ENCODE measurements at regions not wholly inside any gene's neighbourhood (a gene's known extent, or its start where the extent isn't known, plus 50 kb on each side); places are given as distances from the start of the nearest gene placed in this dataset.

DNA sequence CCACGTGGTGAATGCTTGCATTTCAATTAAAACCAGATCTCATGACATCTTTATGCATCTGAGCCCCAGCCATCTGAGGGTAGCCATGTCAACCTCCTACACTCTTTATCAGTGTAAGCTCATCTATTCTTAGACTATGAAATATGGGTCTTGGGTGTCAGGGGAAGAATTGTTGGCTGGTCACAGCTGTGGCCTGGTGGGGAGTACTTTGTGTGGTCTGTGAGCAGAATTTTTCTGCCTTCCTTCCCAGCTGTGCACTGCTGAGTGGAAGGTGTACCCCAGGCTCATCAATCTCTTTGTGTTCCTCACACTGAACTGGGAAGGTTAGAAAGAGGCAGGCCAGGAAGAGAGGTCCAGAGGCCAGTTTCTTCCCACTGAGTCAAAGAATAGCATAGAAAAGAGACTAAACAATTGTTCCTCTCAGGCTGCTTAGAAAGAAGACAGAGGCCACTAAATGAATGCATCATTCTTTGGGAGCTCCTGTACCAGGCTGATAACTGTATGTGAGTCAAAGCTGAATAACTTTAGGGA is 202.7 kb upstream of the RGMB start:
- no peak for DNase-seq (ENCODE audit: low spot score in 2 of 2)
- TF ChIP-seq, protein P1, sequence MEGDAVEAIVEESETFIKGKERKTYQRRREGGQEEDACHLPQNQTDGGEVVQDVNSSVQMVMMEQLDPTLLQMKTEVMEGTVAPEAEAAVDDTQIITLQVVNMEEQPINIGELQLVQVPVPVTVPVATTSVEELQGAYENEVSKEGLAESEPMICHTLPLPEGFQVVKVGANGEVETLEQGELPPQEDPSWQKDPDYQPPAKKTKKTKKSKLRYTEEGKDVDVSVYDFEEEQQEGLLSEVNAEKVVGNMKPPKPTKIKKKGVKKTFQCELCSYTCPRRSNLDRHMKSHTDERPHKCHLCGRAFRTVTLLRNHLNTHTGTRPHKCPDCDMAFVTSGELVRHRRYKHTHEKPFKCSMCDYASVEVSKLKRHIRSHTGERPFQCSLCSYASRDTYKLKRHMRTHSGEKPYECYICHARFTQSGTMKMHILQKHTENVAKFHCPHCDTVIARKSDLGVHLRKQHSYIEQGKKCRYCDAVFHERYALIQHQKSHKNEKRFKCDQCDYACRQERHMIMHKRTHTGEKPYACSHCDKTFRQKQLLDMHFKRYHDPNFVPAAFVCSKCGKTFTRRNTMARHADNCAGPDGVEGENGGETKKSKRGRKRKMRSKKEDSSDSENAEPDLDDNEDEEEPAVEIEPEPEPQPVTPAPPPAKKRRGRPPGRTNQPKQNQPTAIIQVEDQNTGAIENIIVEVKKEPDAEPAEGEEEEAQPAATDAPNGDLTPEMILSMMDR (IDR thresholded peaks at IDR 0.05): no peak
- no peak for TF ChIP-seq POLR2A (IDR thresholded peaks at IDR 0.05)
- TF ChIP-seq POLR2AphosphoS5 (IDR thresholded peaks at IDR 0.05): no peak
- Histone ChIP-seq H3K4me3 (no peak overlapping the region), H3K4me1 (no peaks in the 10 kb centered on the region), H3K27me3 (no peaks in the 10 kb centered on the region), H3K27ac (no peak overlapping the region), H3K9me3 (no peaks in the 10 kb centered on the region), H3K36me3 (no peaks in the 10 kb centered on the region)
- intact Hi-C loops (cut with DNase I; ENCODE audit: low total_unique reads): no loop called here

DNA sequence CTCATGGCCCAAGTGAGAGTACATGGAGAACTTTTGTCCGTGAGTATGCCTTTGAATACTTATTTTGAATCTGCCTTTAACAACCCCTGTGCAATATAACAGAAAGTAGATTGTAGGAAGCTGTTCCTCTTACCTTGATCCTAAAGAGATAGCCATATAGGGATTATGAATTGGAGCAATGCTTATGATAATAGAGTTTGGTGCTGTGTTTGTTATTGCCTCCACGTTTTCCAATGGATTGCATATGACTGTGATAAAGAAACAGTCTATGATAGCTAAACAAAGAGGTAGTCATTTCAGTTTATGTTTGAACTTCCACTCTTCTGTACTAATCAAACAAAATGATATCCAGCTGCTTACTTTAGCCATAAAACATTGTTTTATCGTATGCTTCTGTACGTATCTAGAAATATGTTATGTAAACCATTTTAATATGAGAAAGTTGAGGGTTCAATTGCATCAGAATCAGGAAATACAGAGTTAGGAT is 199.6 kb upstream of the RGMB start:
- TF ChIP-seq POLR2AphosphoS5 (IDR thresholded peaks at IDR 0.05) (no peak), POLR2A (IDR thresholded peaks at IDR 0.05) (no peak)
- TF ChIP-seq, protein P1 (IDR thresholded peaks at IDR 0.05): no peak
- no peak overlapping the region for H3K27ac ChIP-seq

GRCh38 chr5:98576275-98576674 is 197.2 kb upstream of the RGMB start:
- Histone ChIP-seq H3K36me3 (no peaks in the 10 kb centered on the region), H3K4me1 (no peaks in the 10 kb centered on the region), H3K9me3 (no peaks in the 10 kb centered on the region), H3K4me3 (no peak overlapping the region), H3K27me3 (no peaks in the 10 kb centered on the region), H3K27ac (no peak overlapping the region)
- no peak for DNase-seq (ENCODE audit: low spot score in 2 of 2)
- TF ChIP-seq POLR2A (IDR thresholded peaks at IDR 0.05) (no peak), POLR2AphosphoS5 (IDR thresholded peaks at IDR 0.05) (no peak)
- TF ChIP-seq, protein P1 (IDR thresholded peaks at IDR 0.05): no peak
- intact Hi-C loops (cut with DNase I; ENCODE audit: low total_unique reads): no loop called here

More for the DNA sequence above, 199.6 kb upstream of the RGMB start:
- intact Hi-C loops (cut with DNase I; ENCODE audit: low total_unique reads): no loop called here
- Histone ChIP-seq H3K36me3 (no peaks in the 10 kb centered on the region), H3K27me3 (no peaks in the 10 kb centered on the region), H3K4me1 (no peaks in the 10 kb centered on the region), H3K4me3 (no peak overlapping the region), H3K9me3 (no peaks in the 10 kb centered on the region)
- no peak for DNase-seq (ENCODE audit: low spot score in 2 of 2)

GRCh38 chr5:98578438-98578837 is 195.0 kb upstream of the RGMB start:
- Histone ChIP-seq H3K4me1 (no peaks in the 10 kb centered on the region), H3K9me3 (no peaks in the 10 kb centered on the region), H3K27me3 (no peaks in the 10 kb centered on the region), H3K27ac (no peak overlapping the region), H3K36me3 (no peaks in the 10 kb centered on the region), H3K4me3 (no peak overlapping the region)
- intact Hi-C loops (cut with DNase I; ENCODE audit: low total_unique reads): no loop called here
- no peak for DNase-seq (ENCODE audit: low spot score in 2 of 2)
- TF ChIP-seq, protein P1 (IDR thresholded peaks at IDR 0.05): no peak
- TF ChIP-seq POLR2A (IDR thresholded peaks at IDR 0.05) (no peak), POLR2AphosphoS5 (IDR thresholded peaks at IDR 0.05) (no peak)

DNA sequence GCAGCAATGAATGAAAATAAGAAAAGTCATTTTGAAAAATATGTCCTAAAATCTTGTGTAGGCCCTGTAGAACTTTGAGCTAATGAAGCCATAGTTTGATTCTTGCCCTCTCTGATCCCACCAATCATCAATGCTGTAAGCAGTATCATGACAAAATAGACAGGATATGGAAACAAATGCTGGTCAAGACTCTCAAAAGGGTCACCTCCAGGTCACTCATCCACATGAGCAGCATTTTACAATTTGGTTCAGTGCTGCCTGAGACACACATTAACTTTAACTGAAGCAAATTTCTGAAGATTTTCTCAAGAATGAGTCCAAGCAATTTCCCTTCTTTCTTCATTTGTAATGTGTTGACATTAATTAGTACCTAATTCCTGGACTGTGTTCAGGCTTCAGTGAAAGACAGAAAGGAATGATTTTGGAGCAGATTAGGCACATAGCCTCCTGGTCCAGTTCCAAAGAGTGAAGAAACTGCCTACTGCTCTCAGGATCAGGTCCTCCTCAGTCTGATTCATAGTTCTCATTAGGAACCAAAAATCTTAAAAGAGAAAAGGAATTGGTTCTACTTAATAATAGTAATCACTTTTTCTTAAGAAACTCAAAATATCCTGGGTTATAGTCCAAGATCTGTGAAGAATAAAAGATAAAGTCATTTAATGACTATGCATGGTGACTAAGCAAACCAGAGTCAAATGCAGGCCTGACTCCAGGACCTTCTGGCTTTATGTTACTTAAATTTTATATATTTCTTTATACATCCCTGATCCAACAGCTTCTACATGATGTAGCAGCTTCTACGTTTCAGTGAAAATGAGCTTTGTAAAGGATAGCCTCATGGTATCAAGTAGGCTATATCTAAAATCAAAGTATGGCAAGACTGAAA is 192.1 kb upstream of the RGMB start:
- Histone ChIP-seq H3K36me3 (no peaks in the 10 kb centered on the region), H3K9me3 (no peaks in the 10 kb centered on the region), H3K27me3 (no peaks in the 10 kb centered on the region), H3K4me1 (no peaks in the 10 kb centered on the region), H3K27ac (no peak overlapping the region), H3K4me3 (no peak overlapping the region)
- no peak for DNase-seq (ENCODE audit: low spot score in 2 of 2)
- intact Hi-C loops (cut with DNase I; ENCODE audit: low total_unique reads): no loop called here
- TF ChIP-seq POLR2A (IDR thresholded peaks at IDR 0.05): no peak
- TF ChIP-seq, protein P1 (IDR thresholded peaks at IDR 0.05): no peak
- no peak for TF ChIP-seq POLR2AphosphoS5 (IDR thresholded peaks at IDR 0.05)
